OCI-LY1 (cell line): ENCODE measurements at regions not wholly inside any gene's neighbourhood (a gene's known extent, or its start where the extent isn't known, plus 50 kb on each side); places are given as distances from the start of the nearest gene placed in this dataset.
"Not testable (repeated sequence)": the region's sequence is repeated elsewhere in the genome, so short reads cannot be mapped to it uniquely, and the experiment has no call there.

ENCODE experiments used
- H2AFZ ChIP-seq: fragments of 200-600 bp; sonication (generic), shearing (Covaris generic); 2 replicates; pipeline ENCODE4 v1.6.0; 2014; ENCODE audit warnings: antibody characterized with exemption, mild to moderate bottlenecking, low read length
- H3F3A ChIP-seq: fragments of 200-600 bp; sonication (generic), shearing (Covaris generic); 2 replicates; pipeline ENCODE4 v1.6.0; 2014; ENCODE audit warnings: mild to moderate bottlenecking, antibody characterized with exemption, low read length, moderate library complexity; ENCODE audit not compliant: insufficient read depth
- H3K27ac ChIP-seq: fragments of 200-600 bp; sonication (generic); 2 replicates; pipeline ENCODE4 v1.5.1; 2014; ENCODE audit warnings: low read length, mixed run types, mild to moderate bottlenecking, low read depth; ENCODE audit not compliant: poor library complexity, severe bottlenecking
- H3K27me3 ChIP-seq: fragments of 200-600 bp; sonication (generic); 2 replicates; pipeline ENCODE4 v1.6.0; 2014; ENCODE audit warnings: antibody characterized with exemption, mild to moderate bottlenecking, low read length, moderate library complexity; ENCODE audit not compliant: insufficient read depth
- H3K36me3 ChIP-seq: fragments of 200-600 bp; sonication (generic); 2 replicates; pipeline ENCODE4 v1.6.1; 2014; ENCODE audit warnings: mild to moderate bottlenecking, antibody characterized with exemption, low read length, moderate library complexity, mixed read lengths; ENCODE audit not compliant: insufficient read depth
- H3K4me1 ChIP-seq: fragments of 200-600 bp; sonication (generic); 2 replicates; pipeline ENCODE4 v1.5.1; 2014; ENCODE audit warnings: mild to moderate bottlenecking, low read length, moderate library complexity; ENCODE audit not compliant: insufficient read depth, severe bottlenecking
- H3K4me2 ChIP-seq: fragments of 200-600 bp; sonication (generic), shearing (Covaris generic); 2 replicates; pipeline ENCODE4 v1.6.1; 2014; ENCODE audit warnings: low read length
- H3K4me3 ChIP-seq: fragments of 200-600 bp; sonication (generic); 2 replicates; pipeline ENCODE4 v1.5.1; 2014; ENCODE audit warnings: low read length, low read depth, mild to moderate bottlenecking, mixed read lengths; ENCODE audit not compliant: poor library complexity, severe bottlenecking
- H3K79me2 ChIP-seq: fragments of 200-600 bp; shearing (Covaris generic); 2 replicates; pipeline ENCODE4 v1.6.1; 2016; ENCODE audit warnings: mixed run types, low read length, mixed read lengths; ENCODE audit not compliant: insufficient read depth
- H3K9ac ChIP-seq: fragments of 200-600 bp; sonication (generic), shearing (Covaris generic); 2 replicates; pipeline ENCODE4 v1.6.1; 2014; ENCODE audit warnings: mild to moderate bottlenecking, low read length, mixed read lengths
- H3K9me2 ChIP-seq: fragments of 200-600 bp; sonication (generic), shearing (Covaris generic); 2 replicates; pipeline ENCODE4 v1.6.1; 2014; ENCODE audit warnings: low read depth, mild to moderate bottlenecking, low read length, mixed read lengths
- H3K9me3 ChIP-seq: fragments of 200-600 bp; shearing (Covaris generic); 2 replicates; pipeline ENCODE4 v1.6.1; 2014; ENCODE audit warnings: low read length, mixed read lengths
- H4K20me1 ChIP-seq: fragments of 200-600 bp; sonication (generic), shearing (Covaris generic); 2 replicates; pipeline ENCODE4 v1.6.0; 2016; ENCODE audit warnings: mild to moderate bottlenecking, low read length; ENCODE audit not compliant: insufficient read depth

- H3F3A ChIP-seq, H4K20me1 ChIP-seq, H3K9me3 ChIP-seq, H3K9me2 ChIP-seq, H2AFZ ChIP-seq, H3K27me3 ChIP-seq: not testable (repeated sequence)
- peaks cover 42% of the 10 kb centered on the region for H3K79me2 ChIP-seq
- H3K27ac ChIP-seq, result peak overlapping the region; percentile 67
- peak overlapping the region; percentile 60 for H3K4me2 ChIP-seq
- H3K36me3 ChIP-seq, result peaks cover 15% of the 10 kb centered on the region
- peak overlapping the region; percentile 91 for H3K9ac ChIP-seq
- H3K4me1 ChIP-seq, result peaks cover 29% of the 10 kb centered on the region
- peak overlapping the region; percentile 95 for H3K4me3 ChIP-seq
Observed at GRCh38 chr17:30731210-30732132, 93.0 kb downstream of the CRLF3 start.

DNA sequence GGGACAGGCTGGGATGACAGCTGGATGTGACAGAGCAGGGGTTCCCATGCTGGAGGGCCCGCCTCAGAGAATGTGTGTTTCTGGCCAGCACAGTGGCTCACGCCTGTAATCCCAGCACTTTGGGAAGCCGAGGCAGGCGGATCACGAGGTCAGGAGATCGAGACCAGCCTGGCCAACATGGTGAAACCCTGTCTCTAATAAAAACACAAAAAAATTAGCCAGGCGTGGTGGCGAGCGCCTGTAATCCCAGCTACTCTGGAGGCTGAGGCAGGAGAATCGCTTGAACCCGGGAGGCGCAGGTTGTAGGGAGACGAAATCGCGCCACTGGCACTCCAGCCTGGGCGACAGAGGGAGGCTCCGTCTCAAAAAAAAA, 93.7 kb downstream of the CRLF3 start:
- Histone ChIP-seq H3K9ac (peak overlapping the region; percentile 52), H3K4me1 (peaks cover 29% of the 10 kb centered on the region), H3K4me2 (peak overlapping the region; percentile 55), H3K4me3 (peak overlapping the region; percentile 95), H3K36me3 (peaks cover 14% of the 10 kb centered on the region), H3K27ac (peak overlapping the region; percentile 67), H3K79me2 (peaks cover 40% of the 10 kb centered on the region)
- not testable (repeated sequence) for H2AFZ ChIP-seq, H4K20me1 ChIP-seq, H3K27me3 ChIP-seq, H3K9me3 ChIP-seq, H3K9me2 ChIP-seq, H3F3A ChIP-seq

DNA sequence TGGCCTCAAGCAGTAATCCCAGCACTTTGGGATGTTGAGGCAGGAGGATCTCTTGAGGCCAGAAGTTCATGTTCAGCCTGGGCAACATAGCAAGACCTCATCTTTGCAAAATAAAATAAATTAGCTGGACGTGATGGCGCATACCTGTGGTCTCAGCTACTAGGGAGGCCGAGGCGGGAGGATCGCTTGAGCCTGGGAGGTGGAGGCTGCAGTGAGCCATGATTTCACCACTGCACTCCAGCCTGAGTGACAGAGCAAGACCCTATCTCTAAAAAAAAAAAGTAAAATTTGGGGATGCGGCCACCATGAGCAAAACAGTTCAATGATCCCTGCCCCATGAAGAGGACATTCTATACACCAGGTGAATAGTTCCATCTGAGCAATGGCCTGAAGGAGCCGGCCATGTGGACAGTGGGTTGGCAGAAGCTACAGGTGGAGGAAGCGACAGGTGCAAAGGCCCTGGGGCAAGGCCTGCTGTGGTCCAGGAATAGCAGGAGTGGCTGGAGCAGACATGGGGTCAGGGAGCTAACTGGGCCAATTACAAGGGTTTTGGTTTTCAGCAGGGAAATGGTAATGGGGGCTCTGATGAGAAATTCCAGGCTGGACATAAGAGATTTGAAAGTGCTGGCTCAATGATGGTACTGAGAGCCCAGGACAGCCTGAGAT, 94.2 kb downstream of the CRLF3 start:
- Histone ChIP-seq H3K27ac (peak overlapping the region; percentile 67), H3K4me2 (peak overlapping the region; percentile 55; the same call in 1 of the 2 replicates), H3K4me1 (peaks cover 29% of the 10 kb centered on the region), H3K79me2 (peaks cover 37% of the 10 kb centered on the region)
- not testable (repeated sequence) for H3K4me3 ChIP-seq, H3K9ac ChIP-seq, H3K9me3 ChIP-seq, H2AFZ ChIP-seq, H3K27me3 ChIP-seq, H4K20me1 ChIP-seq, H3K9me2 ChIP-seq, H3F3A ChIP-seq, H3K36me3 ChIP-seq

GRCh38 chr17:30729471-30730170, 94.9 kb downstream of the CRLF3 start:
- H3K4me1 ChIP-seq, result peaks cover 29% of the 10 kb centered on the region
- H2AFZ ChIP-seq, H4K20me1 ChIP-seq, H3K9me3 ChIP-seq, H3K4me3 ChIP-seq, H3K9ac ChIP-seq, H3F3A ChIP-seq, H3K9me2 ChIP-seq, H3K4me2 ChIP-seq, H3K27me3 ChIP-seq, H3K36me3 ChIP-seq: not testable (repeated sequence)
- peak overlapping the region; percentile 81 for H3K27ac ChIP-seq
- H3K79me2 ChIP-seq, result peaks cover 30% of the 10 kb centered on the region

- H3K4me3 ChIP-seq, H3K36me3 ChIP-seq, H4K20me1 ChIP-seq, H3K4me2 ChIP-seq, H3K9ac ChIP-seq, H3F3A ChIP-seq, H3K9me2 ChIP-seq, H3K27me3 ChIP-seq, H3K9me3 ChIP-seq, H2AFZ ChIP-seq: not testable (repeated sequence)
- Histone ChIP-seq H3K27ac (peak overlapping the region; percentile 81), H3K4me1 (peaks cover 21% of the 10 kb centered on the region), H3K79me2 (peaks cover 18% of the 10 kb centered on the region)
Observed at GRCh38 chr17:30727517-30727916, 97.0 kb downstream of the CRLF3 start.

GRCh38 chr17:30726734-30727133, 97.8 kb downstream of the CRLF3 start:
- not testable (repeated sequence) for H3K9me3 ChIP-seq, H2AFZ ChIP-seq, H3K4me2 ChIP-seq, H3K27me3 ChIP-seq, H3K4me3 ChIP-seq, H3K9me2 ChIP-seq, H3K36me3 ChIP-seq, H3F3A ChIP-seq, H4K20me1 ChIP-seq, H3K27ac ChIP-seq, H3K9ac ChIP-seq
- H3K4me1 ChIP-seq, result peaks cover 23% of the 10 kb centered on the region
- peaks cover 13% of the 10 kb centered on the region; the same call in 1 of the 2 replicates for H3K79me2 ChIP-seq

DNA sequence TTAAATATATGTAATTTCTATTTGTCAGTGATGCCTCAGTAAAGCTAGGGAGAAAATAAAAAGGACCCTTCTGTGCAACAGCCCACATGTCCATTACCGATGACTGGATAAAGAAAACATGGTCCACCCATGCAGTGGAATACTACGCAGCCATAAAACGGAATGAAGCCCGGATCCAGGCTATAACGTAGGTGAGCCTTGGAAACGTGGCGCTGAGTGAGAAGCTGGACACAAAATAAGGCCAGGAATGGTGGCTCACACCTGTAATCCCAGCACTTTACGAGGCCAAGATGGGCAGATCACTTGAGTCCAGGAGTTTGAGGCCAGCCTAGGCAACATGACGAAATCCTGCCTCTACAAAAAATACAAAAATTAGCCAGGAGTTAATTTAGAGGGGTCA, 98.2 kb downstream of the CRLF3 start:
- not testable (repeated sequence) for H3K9ac ChIP-seq, H3F3A ChIP-seq, H2AFZ ChIP-seq, H3K9me3 ChIP-seq, H3K4me2 ChIP-seq, H4K20me1 ChIP-seq, H3K27ac ChIP-seq, H3K4me3 ChIP-seq, H3K27me3 ChIP-seq, H3K9me2 ChIP-seq, H3K36me3 ChIP-seq
- peaks cover 23% of the 10 kb centered on the region for H3K4me1 ChIP-seq
- H3K79me2 ChIP-seq, result peaks cover 11% of the 10 kb centered on the region; the same call in 1 of the 2 replicates
